K562 (cell line): ENCODE measurements at regions not wholly inside any gene's neighbourhood (a gene's known extent, or its start where the extent isn't known, plus 50 kb on each side); places are given as distances from the start of the nearest gene placed in this dataset.

Source experiments
- ATAC-seq: fragments of 200-7000 bp; cut with Tn5 transposase; 3 replicates; pipeline ENCODE4 v1.9.1; 2020; ENCODE audit warnings: moderate library complexity
- BruUV-seq: library from RNA; stranded (reverse); fragments of 400-500 nt; replicated peaks from 2 replicates; lab custom pipeline; 2021; lab: Mats Ljungman, UMichigan
- CTCF ChIA-PET: fragments of 300-600 bp; formaldehyde crosslinking; extraction: SDS; loops from one replicate; lab custom pipeline; 2021; ENCODE audit warnings: low intra/inter-chr PET ratio; lab: Yijun Ruan, JAX
- POLR2A ChIA-PET: fragments of 300-600, 350-650 bp; sonication (Branson Sonifier 250); formaldehyde crosslinking; extraction: SDS; loops from one replicate; lab custom pipeline; 2021; ENCODE audit warnings: antibody characterized with exemption, inconsistent platforms; lab: Yijun Ruan, JAX
- DNase-seq, 4 experiments: peaks; one replicate each; pipeline versions ENCODE4 v3.0.0 to v3.0.0-alpha.2; 2011 to 2018; ENCODE audit warnings: low spot score in 3 of 4, mixed read lengths in 3 of 4; ENCODE audit errors: extremely low read depth in 1 of 4
- FAIRE-seq: peaks from 2 replicates; lab custom pipeline; 2011; peaks lifted over from hg19 to GRCh38; lab: Jason Lieb, UNC
- H2AFZ ChIP-seq: 2 replicates; pipeline ENCODE4 v1.6.0; 2011; ENCODE audit warnings: low read depth, low read length, control low read depth, inconsistent platforms
- H3K27ac ChIP-seq: fragments of 200-600 bp; 3 replicates; pipeline ENCODE4 v1.8.0; 2011; ENCODE audit warnings: low read depth, mild to moderate bottlenecking, control low read depth, inconsistent platforms, low read length, moderate library complexity, mixed read lengths; ENCODE audit errors: extremely low read depth
- H3K27me3 ChIP-seq, 2 experiments: fragments of 300-600 bp in 1 of 2; 2 replicates in 1 of 2; 3 replicates in 1 of 2; pipeline versions ENCODE4 v1.6.0 to v1.8.0; 2011; ENCODE audit warnings: inconsistent platforms in 2 of 2, low read length in 2 of 2, mild to moderate bottlenecking in 1 of 2, mixed read lengths in 1 of 2, moderate library complexity in 1 of 2; ENCODE audit not compliant: control insufficient read depth in 2 of 2, insufficient read depth in 2 of 2
- H3K36me3 ChIP-seq: fragments of 300-600 bp; 3 replicates; pipeline ENCODE4 v1.8.0; 2011; ENCODE audit warnings: mild to moderate bottlenecking, low read length, inconsistent platforms; ENCODE audit not compliant: control insufficient read depth, insufficient read depth
- H3K4me1 ChIP-seq, 2 experiments: fragments of 200-600 bp in 1 of 2; replicated peaks in 1 of 2; 2 replicates in 1 of 2; 3 replicates in 1 of 2; pipeline versions ENCODE4 v1.5.1 to v1.8.0; 2011; ENCODE audit warnings: inconsistent platforms in 2 of 2, low read length in 2 of 2, mild to moderate bottlenecking in 1 of 2, mixed read lengths in 1 of 2, moderate library complexity in 1 of 2; ENCODE audit not compliant: control insufficient read depth in 2 of 2, insufficient read depth in 2 of 2
- H3K4me2 ChIP-seq: 2 replicates; pipeline ENCODE4 v1.6.1; 2011; ENCODE audit warnings: low read length, control low read depth, inconsistent platforms, mixed read lengths; ENCODE audit not compliant: insufficient read depth
- H3K4me3 ChIP-seq: fragments of 200-600 bp; sonication (generic), shearing (Covaris generic); 2 replicates; pipeline ENCODE4 v1.5.1; 2016; ENCODE audit warnings: control low read depth, inconsistent platforms
- H3K79me2 ChIP-seq: fragments of 200-600 bp; 3 replicates; pipeline ENCODE4 v1.8.0; 2011; ENCODE audit warnings: low read length, inconsistent platforms; ENCODE audit not compliant: control insufficient read depth, insufficient read depth
- H3K9ac ChIP-seq, 2 experiments: 2 replicates each; pipeline versions ENCODE4 v1.6.0 to v1.6.1; 2011; ENCODE audit warnings: low read depth in 2 of 2, low read length in 2 of 2, control low read depth in 1 of 2, inconsistent platforms in 1 of 2, mild to moderate bottlenecking in 1 of 2, mixed read lengths in 1 of 2; ENCODE audit not compliant: insufficient read depth in 1 of 2
- H3K9me1 ChIP-seq: one replicate; pipeline ENCODE4 v1.6.0; 2011; ENCODE audit warnings: inconsistent platforms, mild to moderate bottlenecking, low read length, moderate library complexity; ENCODE audit not compliant: control insufficient read depth, insufficient read depth
- H3K9me3 ChIP-seq: replicated peaks from 2 replicates; pipeline ENCODE4 v1.5.1; 2011; ENCODE audit warnings: low read depth, low read length, inconsistent platforms; ENCODE audit not compliant: control insufficient read depth, insufficient read depth
- H4K20me1 ChIP-seq: replicated peaks from 2 replicates; pipeline ENCODE4 v1.6.1; 2011; ENCODE audit warnings: low read length, inconsistent platforms, mixed read lengths; ENCODE audit not compliant: control insufficient read depth, insufficient read depth
- ARID3A ChIP-seq: IDR thresholded peaks from 2 replicates; pipeline ENCODE4 v1.6.1; 2012; ENCODE audit warnings: low read depth, low read length, improper control_type of control experiment, borderline replicate concordance
- BRF1 ChIP-seq: IDR thresholded peaks from 3 replicates; pipeline ENCODE4 v1.6.1; 2011; ENCODE audit warnings: borderline replicate concordance, mild to moderate bottlenecking; ENCODE audit not compliant: insufficient read length; ENCODE audit errors: extremely low read depth
- GABPB1 ChIP-seq: sonication (generic); formaldehyde crosslinking; IDR thresholded peaks from 2 replicates; pipeline ENCODE4 v1.8.0; 2022; ENCODE audit warnings: mild to moderate bottlenecking, missing genetic modification reagents
- MYC ChIP-seq, 2 experiments: fragments of 250-450 bp in 1 of 2; sonication (Bioruptor Pico) in 1 of 2; IDR thresholded peaks; 2 replicates each; pipeline versions ENCODE4 v1.5.1 to v1.6.1; 2012 to 2021; ENCODE audit warnings: low read depth in 2 of 2, borderline replicate concordance in 1 of 2, improper control_type of control experiment in 1 of 2, low read length in 1 of 2, mild to moderate bottlenecking in 1 of 2, moderate library complexity in 1 of 2
- PCBP1 ChIP-seq: fragments of 200-400 bp; formaldehyde crosslinking; IDR thresholded peaks from 2 replicates; pipeline ENCODE4 v1.6.1; 2018; ENCODE audit warnings: mild to moderate bottlenecking, low read depth, low read length; ENCODE audit not compliant: poor library complexity, severe bottlenecking
- RBM25 ChIP-seq: fragments of 200-400 bp; formaldehyde crosslinking; IDR thresholded peaks from 2 replicates; pipeline ENCODE4 v1.6.1; 2018; ENCODE audit warnings: low read length, low read depth, moderate library complexity; ENCODE audit not compliant: severe bottlenecking
- RERE ChIP-seq: sonication (generic); formaldehyde crosslinking; IDR thresholded peaks from 2 replicates; pipeline ENCODE4 v1.8.0; 2023; ENCODE audit warnings: missing genetic modification reagents, mild to moderate bottlenecking, borderline replicate concordance
- TCFL5 ChIP-seq: fragments of 250-450 bp; sonication (Bioruptor Pico); conservative IDR thresholded peaks from 2 replicates; pipeline ENCODE4 v1.6.1; 2021; ENCODE audit warnings: mild to moderate bottlenecking, moderate library complexity, matching md5 sums
- TEAD4 ChIP-seq, 2 experiments: sonication (generic) in 1 of 2; formaldehyde crosslinking in 1 of 2; IDR thresholded peaks; 2 replicates each; pipeline versions ENCODE4 v1.6.1 to v1.8.0; 2012 to 2022; ENCODE audit warnings: borderline replicate concordance in 1 of 2, inconsistent platforms in 1 of 2, low read length in 1 of 2, mild to moderate bottlenecking in 1 of 2, missing genetic modification reagents in 1 of 2
- TFE3 ChIP-seq: fragments of 450-650 bp; formaldehyde crosslinking; IDR thresholded peaks from 2 replicates; pipeline ENCODE4 v1.4.0; 2020; ENCODE audit warnings: mild to moderate bottlenecking, mixed read lengths
- ZNF12 ChIP-seq: sonication (generic); formaldehyde crosslinking; IDR thresholded peaks from 2 replicates; pipeline ENCODE4 v1.4.0; 2020; ENCODE audit warnings: mild to moderate bottlenecking, missing genetic modification reagents
- ZNF507 ChIP-seq: conservative IDR thresholded peaks from 2 replicates; pipeline ENCODE4 v1.6.1; 2017; ENCODE audit warnings: missing genetic modification characterization, missing compliant biosample characterization
- WGBS: fragments of 100-300 bp; shearing (Covaris generic); methylation state at CpG from one replicate; pipeline ENCODE4 v1.1.6; 2016; ENCODE audit warnings: low coverage, mixed read lengths; ENCODE audit not compliant: insufficient coverage; ENCODE audit errors: missing lambda C conversion rate; 5-methylcytosine and 5-hydroxymethylcytosine counted together
- in situ Hi-C: fragments of 300-500 bp; cut with MboI; formaldehyde crosslinking; loops from 4 replicates; pipeline ENCODE4 v1.15.0; 2018; ENCODE audit warnings: inconsistent platforms, mixed read lengths
- intact Hi-C: fragments of 100-400 bp; cut with micrococcal nuclease; formaldehyde crosslinking; loops from 2 replicates; pipeline ENCODE4 v1.14.2; 2022

- no peak for TF ChIP-seq PCBP1
- no peak for TF ChIP-seq GABPB1 (CRISPR knock-in tag)
- TF ChIP-seq ARID3A = no peak
- TF ChIP-seq TFE3 = no peak
- TF ChIP-seq ZNF12 = no peak
- TF ChIP-seq ZNF507 (tag) = no peak
These were observed 1418.4 kb downstream of the PCDH18 start (continued) for GRCh38 chr4:136113921-136114320.

- 0% methylated on average over 1 of the region's 1 CpG for WGBS
- no TSS peak for BruUV-seq
- Histone ChIP-seq H2AFZ (no peak overlapping the region), H3K4me2 (no peak overlapping the region), H3K36me3 (no peaks in the 10 kb centered on the region), H3K4me1 (no peaks in the 10 kb centered on the region), H3K4me3 (no peak overlapping the region), H3K9me1 (no peaks in the 10 kb centered on the region), H3K9me3 (no peaks in the 10 kb centered on the region), H4K20me1 (no peaks in the 10 kb centered on the region), H3K9ac (no peak overlapping the region), H3K27me3 (no peaks in the 10 kb centered on the region), H3K79me2 (no peaks in the 10 kb centered on the region), H3K27ac (no peak overlapping the region)
- CTCF ChIA-PET = no interaction called here
- no peak for ATAC-seq
- POLR2A ChIA-PET = no interaction called here
- FAIRE-seq = no peak
- in situ Hi-C loops (no loop called here), intact Hi-C loops (no loop called here)
- TF ChIP-seq BRF1 = no peak
- no peak for TF ChIP-seq TCFL5 (CRISPR knock-in tag)
- TF ChIP-seq RERE (CRISPR knock-in tag) = no peak
- TF ChIP-seq RBM25 = no peak
- no peak for TF ChIP-seq TEAD4 (IDR thresholded peaks at IDR 0.05; ENCODE audit: low read length)
- TF ChIP-seq TEAD4 (CRISPR knock-in tag; IDR thresholded peaks at IDR 0.05; ENCODE audit: borderline replicate concordance) = no peak
- TF ChIP-seq MYC (IDR thresholded peaks at IDR 0.05; ENCODE audit: low read depth, low read length) = no peak
- TF ChIP-seq MYC (CRISPR knock-in tag; IDR thresholded peaks at IDR 0.05; ENCODE audit: borderline replicate concordance, low read depth) = no peak
- DNase-seq = no peak
These were observed 1420.2 kb downstream of the PCDH18 start for GRCh38 chr4:136112116-136112515.
